Transverse colon (tissue), 3 donors: ENCODE measurements at regions not wholly inside any gene's neighbourhood (a gene's known extent, or its start where the extent isn't known, plus 50 kb on each side); places are given as distances from the start of the nearest gene placed in this dataset.

Source experiments
- CTCF ChIP-seq, 5 experiments: fragments of 200-600 bp in 3 of 5; fragments of 450-650 bp in 2 of 5; sonication (generic) in 3 of 5; IDR thresholded peaks; 1 replicate in 2 of 5; 2 replicates in 3 of 5; pipeline ENCODE4 v1.5.1; 2016 to 2017; ENCODE audit warnings: antibody characterized with exemption in 5 of 5, inconsistent platforms in 3 of 5, mild to moderate bottlenecking in 2 of 5, moderate library complexity in 1 of 5
- POLR2A ChIP-seq: fragments of 450-650 bp; IDR thresholded peaks from one replicate; pipeline ENCODE4 v1.6.1; 2016; ENCODE audit warnings: antibody characterized with exemption, mild to moderate bottlenecking, moderate library complexity

- TF ChIP-seq CTCF (IDR thresholded peaks at IDR 0.05) (no peak), POLR2A (no peak)
These were observed 301.1 kb upstream of the ACTBL2 start for GRCh38 chr5:57783693-57784092.
